HEK293 (cell line): ENCODE measurements at regions not wholly inside any gene's neighbourhood (a gene's known extent, or its start where the extent isn't known, plus 50 kb on each side); places are given as distances from the start of the nearest gene placed in this dataset.

Source experiments
- TCF7L2 ChIP-seq: IDR thresholded peaks from 2 replicates; pipeline ENCODE4 v1.6.1; 2011; ENCODE audit warnings: low read depth, mild to moderate bottlenecking, inconsistent platforms, low read length, moderate library complexity, borderline replicate concordance
- ZNF133 ChIP-seq: fragments of 450-650 bp; formaldehyde crosslinking; IDR thresholded peaks from 2 replicates; pipeline ENCODE4 v1.5.1; 2016; ENCODE audit warnings: missing biosample characterization, missing genetic modification characterization
- ZNF354C ChIP-seq: fragments of 450-650 bp; formaldehyde crosslinking; IDR thresholded peaks from 2 replicates; pipeline ENCODE4 v1.5.1; 2016; ENCODE audit warnings: missing biosample characterization, missing genetic modification characterization, low read depth, borderline replicate concordance
- TF ChIP-seq, protein P1 (sequence below): fragments of 450-650 bp; formaldehyde crosslinking; IDR thresholded peaks from 2 replicates; pipeline ENCODE4 v1.5.1; 2016; ENCODE audit warnings: missing biosample characterization, missing genetic modification characterization

- TF ChIP-seq, protein P1, sequence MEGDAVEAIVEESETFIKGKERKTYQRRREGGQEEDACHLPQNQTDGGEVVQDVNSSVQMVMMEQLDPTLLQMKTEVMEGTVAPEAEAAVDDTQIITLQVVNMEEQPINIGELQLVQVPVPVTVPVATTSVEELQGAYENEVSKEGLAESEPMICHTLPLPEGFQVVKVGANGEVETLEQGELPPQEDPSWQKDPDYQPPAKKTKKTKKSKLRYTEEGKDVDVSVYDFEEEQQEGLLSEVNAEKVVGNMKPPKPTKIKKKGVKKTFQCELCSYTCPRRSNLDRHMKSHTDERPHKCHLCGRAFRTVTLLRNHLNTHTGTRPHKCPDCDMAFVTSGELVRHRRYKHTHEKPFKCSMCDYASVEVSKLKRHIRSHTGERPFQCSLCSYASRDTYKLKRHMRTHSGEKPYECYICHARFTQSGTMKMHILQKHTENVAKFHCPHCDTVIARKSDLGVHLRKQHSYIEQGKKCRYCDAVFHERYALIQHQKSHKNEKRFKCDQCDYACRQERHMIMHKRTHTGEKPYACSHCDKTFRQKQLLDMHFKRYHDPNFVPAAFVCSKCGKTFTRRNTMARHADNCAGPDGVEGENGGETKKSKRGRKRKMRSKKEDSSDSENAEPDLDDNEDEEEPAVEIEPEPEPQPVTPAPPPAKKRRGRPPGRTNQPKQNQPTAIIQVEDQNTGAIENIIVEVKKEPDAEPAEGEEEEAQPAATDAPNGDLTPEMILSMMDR (tag by site-specific recombination) = no peak
- TF ChIP-seq ZNF354C (tag by site-specific recombination) = no peak
- TF ChIP-seq TCF7L2 = no peak
- TF ChIP-seq ZNF133 (tag by site-specific recombination) = no peak
Measured at GRCh38 chr3:147099076-147099475, 307.3 kb downstream of the ZIC4 start.
